Uterus (tissue), 2 donors: ENCODE measurements at regions not wholly inside any gene's neighbourhood (a gene's known extent, or its start where the extent isn't known, plus 50 kb on each side); places are given as distances from the start of the nearest gene placed in this dataset.

ENCODE experiments used
- POLR2A ChIP-seq, 2 donors: fragments of 450-650 bp; IDR thresholded peaks; one replicate each; pipeline ENCODE4 v1.6.1; 2016; ENCODE audit warnings: antibody characterized with exemption in 2 of 2, mild to moderate bottlenecking in 1 of 2, moderate library complexity in 1 of 2
- TF ChIP-seq, protein P1 (sequence below), 4 experiments: fragments of 200-600 bp in 2 of 4; fragments of 450-650 bp in 2 of 4; sonication (generic) in 2 of 4; IDR thresholded peaks; one replicate each; pipeline ENCODE4 v1.5.1; 2016 to 2019; ENCODE audit warnings: antibody characterized with exemption in 4 of 4, mild to moderate bottlenecking in 2 of 4, moderate library complexity in 1 of 4

DNA sequence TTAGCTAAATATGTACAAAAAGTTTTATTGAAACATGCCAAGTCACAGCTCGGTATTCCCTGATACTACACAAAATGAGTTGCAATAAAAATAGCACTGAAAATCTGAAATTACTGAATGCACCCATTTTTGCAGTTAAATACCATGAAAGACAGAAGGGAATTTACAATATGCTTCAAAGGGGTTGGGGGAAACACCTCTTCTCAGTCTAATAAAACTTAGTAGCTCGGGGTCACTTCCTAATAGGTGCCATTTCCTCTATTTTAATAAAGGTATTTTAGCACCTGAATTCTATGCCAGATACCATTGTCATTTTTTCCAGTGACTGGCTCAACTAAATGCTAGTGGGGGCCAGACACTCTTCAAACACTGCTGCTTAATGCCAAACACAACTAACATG, 204.1 kb upstream of the MEF2C start:
- TF ChIP-seq, protein P1, sequence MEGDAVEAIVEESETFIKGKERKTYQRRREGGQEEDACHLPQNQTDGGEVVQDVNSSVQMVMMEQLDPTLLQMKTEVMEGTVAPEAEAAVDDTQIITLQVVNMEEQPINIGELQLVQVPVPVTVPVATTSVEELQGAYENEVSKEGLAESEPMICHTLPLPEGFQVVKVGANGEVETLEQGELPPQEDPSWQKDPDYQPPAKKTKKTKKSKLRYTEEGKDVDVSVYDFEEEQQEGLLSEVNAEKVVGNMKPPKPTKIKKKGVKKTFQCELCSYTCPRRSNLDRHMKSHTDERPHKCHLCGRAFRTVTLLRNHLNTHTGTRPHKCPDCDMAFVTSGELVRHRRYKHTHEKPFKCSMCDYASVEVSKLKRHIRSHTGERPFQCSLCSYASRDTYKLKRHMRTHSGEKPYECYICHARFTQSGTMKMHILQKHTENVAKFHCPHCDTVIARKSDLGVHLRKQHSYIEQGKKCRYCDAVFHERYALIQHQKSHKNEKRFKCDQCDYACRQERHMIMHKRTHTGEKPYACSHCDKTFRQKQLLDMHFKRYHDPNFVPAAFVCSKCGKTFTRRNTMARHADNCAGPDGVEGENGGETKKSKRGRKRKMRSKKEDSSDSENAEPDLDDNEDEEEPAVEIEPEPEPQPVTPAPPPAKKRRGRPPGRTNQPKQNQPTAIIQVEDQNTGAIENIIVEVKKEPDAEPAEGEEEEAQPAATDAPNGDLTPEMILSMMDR (IDR thresholded peaks at IDR 0.05) = no peak
- no peak for TF ChIP-seq POLR2A (IDR thresholded peaks at IDR 0.05)
